Epithelial cell of esophagus (primary cell): ENCODE measurements at regions not wholly inside any gene's neighbourhood (a gene's known extent, or its start where the extent isn't known, plus 50 kb on each side); places are given as distances from the start of the nearest gene placed in this dataset.

ENCODE experiments used
- DNase-seq: peaks from one replicate; pipeline ENCODE4 v3.0.0; 2010; ENCODE audit warnings: low read depth
- H3K4me3 ChIP-seq: 2 replicates; pipeline ENCODE4 v1.5.1; 2011; ENCODE audit warnings: mild to moderate bottlenecking, low read length, control low read depth
- TF ChIP-seq, protein P1 (sequence below): IDR thresholded peaks from 2 replicates; pipeline ENCODE4 v1.5.1; 2011; ENCODE audit warnings: low read depth, mild to moderate bottlenecking, low read length, control low read depth, inconsistent platforms; ENCODE audit not compliant: insufficient read depth; ENCODE audit errors: missing control alignments

DNA sequence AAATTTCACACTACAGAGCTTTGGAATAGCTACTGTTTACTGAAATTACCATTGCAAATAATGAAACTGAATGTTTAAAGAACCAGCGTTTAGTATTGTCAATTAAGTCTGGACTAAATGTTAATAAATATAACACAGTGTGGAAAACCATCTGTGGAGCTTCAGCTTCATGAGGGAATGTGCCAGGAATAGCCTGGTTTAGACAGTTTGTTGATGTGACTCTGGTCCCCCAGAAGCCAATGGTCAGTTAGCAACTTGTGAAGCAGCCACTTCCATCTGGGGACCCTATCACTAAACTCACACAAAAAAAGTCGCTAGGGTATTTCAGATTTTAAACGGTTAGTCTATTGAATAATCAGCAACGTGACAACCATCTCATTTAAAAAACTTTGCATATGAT, 207.8 kb downstream of the RAMP3 start:
- H3K4me3 ChIP-seq, result no peak overlapping the region
- no peak for DNase-seq
- TF ChIP-seq, protein P1, sequence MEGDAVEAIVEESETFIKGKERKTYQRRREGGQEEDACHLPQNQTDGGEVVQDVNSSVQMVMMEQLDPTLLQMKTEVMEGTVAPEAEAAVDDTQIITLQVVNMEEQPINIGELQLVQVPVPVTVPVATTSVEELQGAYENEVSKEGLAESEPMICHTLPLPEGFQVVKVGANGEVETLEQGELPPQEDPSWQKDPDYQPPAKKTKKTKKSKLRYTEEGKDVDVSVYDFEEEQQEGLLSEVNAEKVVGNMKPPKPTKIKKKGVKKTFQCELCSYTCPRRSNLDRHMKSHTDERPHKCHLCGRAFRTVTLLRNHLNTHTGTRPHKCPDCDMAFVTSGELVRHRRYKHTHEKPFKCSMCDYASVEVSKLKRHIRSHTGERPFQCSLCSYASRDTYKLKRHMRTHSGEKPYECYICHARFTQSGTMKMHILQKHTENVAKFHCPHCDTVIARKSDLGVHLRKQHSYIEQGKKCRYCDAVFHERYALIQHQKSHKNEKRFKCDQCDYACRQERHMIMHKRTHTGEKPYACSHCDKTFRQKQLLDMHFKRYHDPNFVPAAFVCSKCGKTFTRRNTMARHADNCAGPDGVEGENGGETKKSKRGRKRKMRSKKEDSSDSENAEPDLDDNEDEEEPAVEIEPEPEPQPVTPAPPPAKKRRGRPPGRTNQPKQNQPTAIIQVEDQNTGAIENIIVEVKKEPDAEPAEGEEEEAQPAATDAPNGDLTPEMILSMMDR, result no peak

DNA sequence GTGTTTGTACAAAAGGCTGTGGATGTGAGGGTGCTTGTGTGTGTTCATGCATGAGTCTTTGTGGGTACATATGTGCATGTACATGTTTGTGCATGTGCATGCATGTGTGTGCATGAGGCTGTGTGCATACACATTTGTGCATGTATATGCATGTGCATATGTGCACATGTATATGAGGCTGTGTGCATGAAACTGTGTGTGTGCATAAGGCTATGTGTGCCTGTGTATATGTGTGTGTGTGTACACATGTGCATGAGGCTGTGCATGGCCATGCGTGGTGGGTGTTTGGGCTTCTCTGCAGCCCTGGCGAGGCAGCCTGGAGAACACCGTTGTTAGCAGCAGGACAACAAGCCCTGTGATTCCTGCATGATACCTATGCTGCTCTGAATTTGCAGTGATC, 207.7 kb upstream of the ADCY1 start:
- TF ChIP-seq, protein P1, result no peak

DNA sequence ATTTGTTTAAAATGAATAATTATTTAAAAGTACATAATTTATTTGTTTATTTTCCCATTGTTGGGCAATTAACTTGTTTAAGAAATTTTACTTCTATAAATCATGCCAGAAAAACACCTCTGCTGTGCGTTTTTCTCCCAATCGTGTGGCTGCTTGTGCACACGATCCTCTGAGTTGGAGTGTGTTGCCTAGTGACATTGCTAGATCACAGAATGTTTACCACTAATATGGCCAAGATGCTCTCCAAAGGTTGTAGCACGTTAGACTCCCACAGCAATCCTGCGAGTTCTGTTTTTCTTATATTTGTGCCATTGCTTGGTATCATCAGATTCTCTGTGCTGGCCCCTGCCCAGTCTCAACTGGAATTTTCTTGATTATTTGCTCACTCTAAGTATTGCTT, 207.1 kb upstream of the ADCY1 start:
- H3K4me3 ChIP-seq, result no peak overlapping the region
- TF ChIP-seq, protein P1, result no peak
- DNase-seq, result no peak

More for the DNA sequence above, 207.7 kb upstream of the ADCY1 start:
- H3K4me3 ChIP-seq, result no peak overlapping the region
- no peak for DNase-seq

DNA sequence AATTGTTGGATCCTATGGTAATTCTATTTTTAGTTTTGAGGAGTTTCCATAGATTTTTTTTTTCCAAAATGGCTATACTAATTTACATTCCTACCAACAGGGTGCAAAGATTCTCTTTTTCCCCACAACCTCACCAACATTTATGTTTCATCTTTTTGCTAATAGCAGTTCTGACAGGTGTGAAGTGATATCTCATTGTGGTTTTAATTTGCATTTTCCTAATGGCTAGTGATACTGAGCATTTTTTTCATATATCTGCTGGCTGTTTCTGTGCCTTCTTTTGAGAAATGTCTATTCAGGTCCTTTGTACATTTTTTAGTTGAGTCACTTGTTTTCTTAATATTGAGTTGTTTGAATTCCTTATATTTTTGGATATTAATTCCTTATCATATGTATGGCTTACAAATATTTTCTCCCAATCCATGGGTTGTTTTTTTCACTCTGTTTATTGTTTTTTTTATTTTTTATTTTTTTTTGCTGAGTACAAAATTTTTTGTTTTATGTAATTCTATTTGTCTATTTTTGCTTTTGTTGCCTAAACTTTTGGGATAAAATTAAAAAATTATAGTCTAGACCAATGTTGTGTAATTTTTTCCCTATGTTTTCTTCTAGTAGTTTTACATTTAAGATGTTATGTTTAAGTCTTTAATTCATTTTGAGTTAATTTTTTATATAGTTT, 205.9 kb upstream of the ADCY1 start:
- no peak overlapping the region for H3K4me3 ChIP-seq
- DNase-seq, result no peak
- TF ChIP-seq, protein P1, result no peak

DNA sequence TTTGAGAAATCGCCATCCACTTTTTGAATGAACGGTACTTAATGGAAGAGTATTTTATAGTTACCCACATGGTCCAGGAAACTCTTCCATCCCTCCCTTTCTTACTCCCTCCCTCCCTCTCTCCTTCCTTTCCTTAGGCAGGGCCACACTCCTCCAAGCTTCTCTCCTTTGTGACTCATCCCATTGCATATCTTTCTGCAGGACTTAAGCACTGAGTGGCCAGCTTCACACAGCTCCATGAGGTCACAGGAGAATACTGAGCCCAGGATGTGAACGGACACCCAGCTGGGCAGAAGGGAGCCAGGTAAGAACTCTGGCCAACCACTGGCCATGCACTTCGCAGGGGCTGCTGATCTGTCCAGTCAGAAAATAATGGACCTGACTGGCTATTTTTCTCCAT, 189.7 kb upstream of the ADCY1 start:
- peak; percentile 21 for DNase-seq
- H3K4me3 ChIP-seq, result no peak overlapping the region
- TF ChIP-seq, protein P1, result no peak

DNA sequence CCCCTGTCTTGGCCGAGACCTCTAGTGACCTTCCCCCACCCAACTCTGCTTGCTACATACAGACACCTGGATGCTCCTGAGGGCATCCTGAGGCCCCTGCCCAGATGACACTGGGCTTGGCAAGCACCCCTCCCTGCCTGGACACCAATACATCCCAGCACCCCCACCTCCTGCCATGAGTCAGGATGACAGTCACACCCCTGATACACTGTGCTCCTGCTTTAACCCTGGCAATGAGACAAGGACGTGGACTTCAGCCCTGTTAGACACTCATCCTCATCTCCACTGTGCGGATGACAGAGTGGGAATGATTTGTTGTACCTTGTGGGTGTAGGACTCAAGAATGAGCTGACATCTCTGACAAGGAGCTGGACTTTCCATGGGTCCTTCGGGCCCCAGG, 186.3 kb upstream of the ADCY1 start:
- H3K4me3 ChIP-seq, result no peak overlapping the region
- no peak for DNase-seq
- TF ChIP-seq, protein P1, result no peak
